Liver (tissue), 8 donors: ENCODE measurements at regions not wholly inside any gene's neighbourhood (a gene's known extent, or its start where the extent isn't known, plus 50 kb on each side); places are given as distances from the start of the nearest gene placed in this dataset.

Experiments
- DNase-seq: peaks from one replicate; pipeline ENCODE4 v3.0.0-alpha.2; 2017; ENCODE audit warnings: low spot score
- H3K27ac ChIP-seq, 2 donors: one replicate each; pipeline ENCODE4 v1.7.0; 2013; ENCODE audit warnings: inconsistent platforms in 2 of 2, low read length in 2 of 2, control low read depth in 1 of 2, low read depth in 1 of 2, mild to moderate bottlenecking in 1 of 2
- H3K27me3 ChIP-seq, 4 donors: one replicate each; pipeline versions ENCODE4 v1.6.1 to v1.7.0; 2013; ENCODE audit warnings: low read length in 3 of 4, inconsistent platforms in 1 of 4, mild to moderate bottlenecking in 1 of 4, moderate library complexity in 1 of 4; ENCODE audit not compliant: control insufficient read depth in 4 of 4, insufficient read depth in 4 of 4
- H3K36me3 ChIP-seq, 4 donors: one replicate each; pipeline versions ENCODE4 v1.6.1 to v1.7.0; 2013; ENCODE audit warnings: low read length in 3 of 4, mild to moderate bottlenecking in 3 of 4, low read depth in 1 of 4, moderate library complexity in 1 of 4; ENCODE audit not compliant: control insufficient read depth in 4 of 4, insufficient read depth in 3 of 4
- H3K4me1 ChIP-seq, 4 donors: one replicate each; pipeline versions ENCODE4 v1.6.1 to v1.7.0; 2013; ENCODE audit warnings: low read length in 3 of 4, mild to moderate bottlenecking in 3 of 4, moderate library complexity in 1 of 4; ENCODE audit not compliant: control insufficient read depth in 4 of 4, insufficient read depth in 4 of 4
- H3K4me3 ChIP-seq, 3 donors: one replicate each; pipeline versions ENCODE4 v1.6.1 to v1.7.0; 2013; ENCODE audit warnings: low read length in 3 of 3, control low read depth in 1 of 3, low read depth in 1 of 3, mild to moderate bottlenecking in 1 of 3
- H3K9ac ChIP-seq, 2 donors: one replicate each; pipeline ENCODE4 v1.7.0; 2013; ENCODE audit warnings: low read length in 2 of 2, mild to moderate bottlenecking in 2 of 2, moderate library complexity in 2 of 2, control low read depth in 1 of 2, low read depth in 1 of 2
- H3K9me3 ChIP-seq, 4 donors: one replicate each; pipeline versions ENCODE4 v1.6.1 to v1.7.0; 2013; ENCODE audit warnings: low read length in 3 of 4; ENCODE audit not compliant: control insufficient read depth in 4 of 4
- EGR1 ChIP-seq, 2 donors: IDR thresholded peaks; 2 replicates each; pipeline ENCODE4 v1.6.1; 2016 to 2018; ENCODE audit warnings: antibody characterized with exemption in 2 of 2, low read depth in 2 of 2
- FOXA1 ChIP-seq: IDR thresholded peaks from 2 replicates; pipeline ENCODE4 v1.6.1; 2016; ENCODE audit warnings: antibody characterized with exemption
- FOXA2 ChIP-seq: IDR thresholded peaks from 2 replicates; pipeline ENCODE4 v1.6.1; 2016; ENCODE audit warnings: antibody characterized with exemption
- GABPA ChIP-seq, 2 donors: IDR thresholded peaks in 1 of 2; conservative IDR thresholded peaks in 1 of 2; 2 replicates each; pipeline ENCODE4 v1.6.1; 2016; ENCODE audit warnings: antibody characterized with exemption in 2 of 2, mild to moderate bottlenecking in 1 of 2, moderate library complexity in 1 of 2
- HNF4A ChIP-seq, 2 donors: conservative IDR thresholded peaks; 2 replicates each; pipeline ENCODE4 v1.6.1; 2016; ENCODE audit warnings: antibody characterized with exemption in 2 of 2, mild to moderate bottlenecking in 2 of 2
- HNF4G ChIP-seq: IDR thresholded peaks from 2 replicates; pipeline ENCODE4 v1.6.1; 2016; ENCODE audit warnings: antibody characterized with exemption
- JUND ChIP-seq, 2 donors: IDR thresholded peaks; 2 replicates each; pipeline ENCODE4 v1.6.1; 2016; ENCODE audit warnings: antibody characterized with exemption in 2 of 2
- NR2F2 ChIP-seq: IDR thresholded peaks from 2 replicates; pipeline ENCODE4 v1.6.1; 2016; ENCODE audit warnings: antibody characterized with exemption
- RAD21 ChIP-seq, 2 donors: IDR thresholded peaks; 2 replicates each; pipeline ENCODE4 v1.6.1; 2016; ENCODE audit warnings: antibody characterized with exemption in 2 of 2, mild to moderate bottlenecking in 2 of 2
- RXRA ChIP-seq, 2 donors: IDR thresholded peaks; 2 replicates each; pipeline ENCODE4 v1.6.1; 2017 to 2018; ENCODE audit warnings: antibody characterized with exemption in 2 of 2, mild to moderate bottlenecking in 1 of 2
- SP1 ChIP-seq: IDR thresholded peaks from 2 replicates; pipeline ENCODE4 v1.6.1; 2018; ENCODE audit warnings: antibody characterized with exemption, mild to moderate bottlenecking
- TAF1 ChIP-seq: conservative IDR thresholded peaks from 2 replicates; pipeline ENCODE4 v1.6.1; 2016; ENCODE audit warnings: antibody characterized with exemption, mild to moderate bottlenecking
- YY1 ChIP-seq: IDR thresholded peaks from 2 replicates; pipeline ENCODE4 v1.6.1; 2016; ENCODE audit warnings: antibody characterized with exemption, mild to moderate bottlenecking
- WGBS: extraction: QIAGEN DNeasy Blood & Tissue Kit; methylation state at CpG from one replicate; pipeline ENCODE4 v1.1.7; 2013; 5-methylcytosine and 5-hydroxymethylcytosine counted together
- TF ChIP-seq, protein P1 (sequence below): IDR thresholded peaks from 2 replicates; pipeline ENCODE4 v1.6.1; 2016; ENCODE audit warnings: antibody characterized with exemption
- TF ChIP-seq, protein P2 (sequence below): fragments of 150-350 bp; IDR thresholded peaks from 2 replicates; pipeline ENCODE4 v1.5.1; 2017; ENCODE audit warnings: improper control_type of control experiment, low read depth, low read length; ENCODE audit not compliant: missing input control
- TF ChIP-seq, protein P3 (sequence below): IDR thresholded peaks from 2 replicates; pipeline ENCODE4 v1.6.1; 2016; ENCODE audit warnings: antibody characterized with exemption
- TF ChIP-seq, protein P4 (sequence below): IDR thresholded peaks from 2 replicates; pipeline ENCODE4 v1.6.1; 2016; ENCODE audit warnings: antibody characterized with exemption, mild to moderate bottlenecking
- TF ChIP-seq, protein P5 (sequence below): IDR thresholded peaks from 2 replicates; pipeline ENCODE4 v1.6.1; 2016; ENCODE audit warnings: antibody characterized with exemption
- donor health status: healthy.
- donor health status: healthy.
- donor health status: healthy.
- donor health status: healthy.
- donor health status: healthy.

DNA sequence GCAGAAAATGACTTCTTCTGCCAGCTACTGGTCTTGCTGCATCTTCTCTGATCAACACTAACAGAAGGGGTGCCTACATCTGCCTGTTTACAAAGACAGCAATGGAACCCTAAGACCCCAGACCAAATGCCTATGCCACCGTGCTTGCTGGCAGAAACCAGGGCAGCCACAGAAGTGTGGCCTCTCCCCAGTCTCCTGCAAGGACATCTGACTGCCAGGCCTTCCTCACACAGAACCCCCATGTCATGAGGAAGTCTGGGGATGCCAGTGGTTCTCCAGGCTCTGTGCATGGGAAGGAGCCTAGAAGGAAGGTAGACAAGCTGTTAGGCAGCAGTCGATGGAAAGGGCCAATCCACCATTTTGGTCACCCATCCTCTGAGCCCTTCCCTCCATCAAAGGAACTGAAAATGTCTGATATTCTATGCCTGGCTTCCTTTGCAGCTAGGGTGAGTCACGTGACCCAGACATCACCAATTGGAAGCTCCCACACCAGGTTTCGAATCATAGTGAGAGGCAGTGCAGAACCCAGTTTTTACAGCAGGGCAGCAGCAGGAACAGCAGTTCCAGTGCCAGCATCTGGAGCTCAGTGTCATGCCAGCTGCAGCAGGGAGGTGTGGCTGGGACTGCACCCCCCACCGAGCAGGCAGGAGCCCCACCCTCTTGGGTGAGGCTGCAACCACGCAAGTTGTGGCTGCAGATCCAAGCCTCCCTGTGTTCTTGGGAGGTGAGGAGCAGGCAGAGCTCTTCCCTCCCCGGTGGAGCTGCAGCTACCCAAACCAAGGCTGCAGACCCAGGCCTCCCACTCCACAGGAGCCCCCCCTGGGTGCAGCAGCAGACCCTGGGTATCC, 123.4 kb downstream of the OLFM1 start:
- TF ChIP-seq, protein P1, sequence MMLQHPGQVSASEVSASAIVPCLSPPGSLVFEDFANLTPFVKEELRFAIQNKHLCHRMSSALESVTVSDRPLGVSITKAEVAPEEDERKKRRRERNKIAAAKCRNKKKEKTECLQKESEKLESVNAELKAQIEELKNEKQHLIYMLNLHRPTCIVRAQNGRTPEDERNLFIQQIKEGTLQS, result no peak
- no peak for TF ChIP-seq GABPA (IDR thresholded peaks at IDR 0.05 in 1 of 2, conservative IDR thresholded peaks at IDR 0.05 in 1 of 2)
- TF ChIP-seq FOXA1, result no peak
- no peak for TF ChIP-seq HNF4A (conservative IDR thresholded peaks at IDR 0.05)
- no peak for TF ChIP-seq EGR1 (IDR thresholded peaks at IDR 0.05; ENCODE audit: low read depth in 2 of 2)
- no peak for TF ChIP-seq RXRA (IDR thresholded peaks at IDR 0.05)
- TF ChIP-seq, protein P2, sequence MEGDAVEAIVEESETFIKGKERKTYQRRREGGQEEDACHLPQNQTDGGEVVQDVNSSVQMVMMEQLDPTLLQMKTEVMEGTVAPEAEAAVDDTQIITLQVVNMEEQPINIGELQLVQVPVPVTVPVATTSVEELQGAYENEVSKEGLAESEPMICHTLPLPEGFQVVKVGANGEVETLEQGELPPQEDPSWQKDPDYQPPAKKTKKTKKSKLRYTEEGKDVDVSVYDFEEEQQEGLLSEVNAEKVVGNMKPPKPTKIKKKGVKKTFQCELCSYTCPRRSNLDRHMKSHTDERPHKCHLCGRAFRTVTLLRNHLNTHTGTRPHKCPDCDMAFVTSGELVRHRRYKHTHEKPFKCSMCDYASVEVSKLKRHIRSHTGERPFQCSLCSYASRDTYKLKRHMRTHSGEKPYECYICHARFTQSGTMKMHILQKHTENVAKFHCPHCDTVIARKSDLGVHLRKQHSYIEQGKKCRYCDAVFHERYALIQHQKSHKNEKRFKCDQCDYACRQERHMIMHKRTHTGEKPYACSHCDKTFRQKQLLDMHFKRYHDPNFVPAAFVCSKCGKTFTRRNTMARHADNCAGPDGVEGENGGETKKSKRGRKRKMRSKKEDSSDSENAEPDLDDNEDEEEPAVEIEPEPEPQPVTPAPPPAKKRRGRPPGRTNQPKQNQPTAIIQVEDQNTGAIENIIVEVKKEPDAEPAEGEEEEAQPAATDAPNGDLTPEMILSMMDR, result no peak
- no peak for TF ChIP-seq SP1
- no peak for TF ChIP-seq JUND (IDR thresholded peaks at IDR 0.05)
- no peak for TF ChIP-seq YY1
- no peak for TF ChIP-seq FOXA2
- TF ChIP-seq, protein P3, sequence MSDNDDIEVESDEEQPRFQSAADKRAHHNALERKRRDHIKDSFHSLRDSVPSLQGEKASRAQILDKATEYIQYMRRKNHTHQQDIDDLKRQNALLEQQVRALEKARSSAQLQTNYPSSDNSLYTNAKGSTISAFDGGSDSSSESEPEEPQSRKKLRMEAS, result no peak
- TF ChIP-seq, protein P4, sequence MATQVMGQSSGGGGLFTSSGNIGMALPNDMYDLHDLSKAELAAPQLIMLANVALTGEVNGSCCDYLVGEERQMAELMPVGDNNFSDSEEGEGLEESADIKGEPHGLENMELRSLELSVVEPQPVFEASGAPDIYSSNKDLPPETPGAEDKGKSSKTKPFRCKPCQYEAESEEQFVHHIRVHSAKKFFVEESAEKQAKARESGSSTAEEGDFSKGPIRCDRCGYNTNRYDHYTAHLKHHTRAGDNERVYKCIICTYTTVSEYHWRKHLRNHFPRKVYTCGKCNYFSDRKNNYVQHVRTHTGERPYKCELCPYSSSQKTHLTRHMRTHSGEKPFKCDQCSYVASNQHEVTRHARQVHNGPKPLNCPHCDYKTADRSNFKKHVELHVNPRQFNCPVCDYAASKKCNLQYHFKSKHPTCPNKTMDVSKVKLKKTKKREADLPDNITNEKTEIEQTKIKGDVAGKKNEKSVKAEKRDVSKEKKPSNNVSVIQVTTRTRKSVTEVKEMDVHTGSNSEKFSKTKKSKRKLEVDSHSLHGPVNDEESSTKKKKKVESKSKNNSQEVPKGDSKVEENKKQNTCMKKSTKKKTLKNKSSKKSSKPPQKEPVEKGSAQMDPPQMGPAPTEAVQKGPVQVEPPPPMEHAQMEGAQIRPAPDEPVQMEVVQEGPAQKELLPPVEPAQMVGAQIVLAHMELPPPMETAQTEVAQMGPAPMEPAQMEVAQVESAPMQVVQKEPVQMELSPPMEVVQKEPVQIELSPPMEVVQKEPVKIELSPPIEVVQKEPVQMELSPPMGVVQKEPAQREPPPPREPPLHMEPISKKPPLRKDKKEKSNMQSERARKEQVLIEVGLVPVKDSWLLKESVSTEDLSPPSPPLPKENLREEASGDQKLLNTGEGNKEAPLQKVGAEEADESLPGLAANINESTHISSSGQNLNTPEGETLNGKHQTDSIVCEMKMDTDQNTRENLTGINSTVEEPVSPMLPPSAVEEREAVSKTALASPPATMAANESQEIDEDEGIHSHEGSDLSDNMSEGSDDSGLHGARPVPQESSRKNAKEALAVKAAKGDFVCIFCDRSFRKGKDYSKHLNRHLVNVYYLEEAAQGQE, result no peak
- TF ChIP-seq, protein P5, sequence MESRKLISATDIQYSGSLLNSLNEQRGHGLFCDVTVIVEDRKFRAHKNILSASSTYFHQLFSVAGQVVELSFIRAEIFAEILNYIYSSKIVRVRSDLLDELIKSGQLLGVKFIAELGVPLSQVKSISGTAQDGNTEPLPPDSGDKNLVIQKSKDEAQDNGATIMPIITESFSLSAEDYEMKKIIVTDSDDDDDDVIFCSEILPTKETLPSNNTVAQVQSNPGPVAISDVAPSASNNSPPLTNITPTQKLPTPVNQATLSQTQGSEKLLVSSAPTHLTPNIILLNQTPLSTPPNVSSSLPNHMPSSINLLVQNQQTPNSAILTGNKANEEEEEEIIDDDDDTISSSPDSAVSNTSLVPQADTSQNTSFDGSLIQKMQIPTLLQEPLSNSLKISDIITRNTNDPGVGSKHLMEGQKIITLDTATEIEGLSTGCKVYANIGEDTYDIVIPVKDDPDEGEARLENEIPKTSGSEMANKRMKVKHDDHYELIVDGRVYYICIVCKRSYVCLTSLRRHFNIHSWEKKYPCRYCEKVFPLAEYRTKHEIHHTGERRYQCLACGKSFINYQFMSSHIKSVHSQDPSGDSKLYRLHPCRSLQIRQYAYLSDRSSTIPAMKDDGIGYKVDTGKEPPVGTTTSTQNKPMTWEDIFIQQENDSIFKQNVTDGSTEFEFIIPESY, result no peak
- TF ChIP-seq HNF4G, result no peak
- TF ChIP-seq TAF1, result no peak
- no peak for TF ChIP-seq RAD21 (IDR thresholded peaks at IDR 0.05)
- no peak for TF ChIP-seq NR2F2
- Histone ChIP-seq H3K27me3 (peaks cover 0 to 5% (median 0%) of the 10 kb centered on the region in 4 donors), H3K4me1 (peaks cover 0 to 10% (median 4%) of the 10 kb centered on the region in 4 donors), H3K9ac (no peak overlapping the region), H3K27ac (no peak overlapping the region), H3K4me3 (no peak overlapping the region), H3K9me3 (peaks cover 0 to 4% (median 0%) of the 10 kb centered on the region in 4 donors), H3K36me3 (no peaks in the 10 kb centered on the region)
- no peak for DNase-seq
- 77% methylated on average over 7 of the region's 7 CpGs for WGBS
